Heart left ventricle (tissue), 16 donors: ENCODE measurements at regions not wholly inside any gene's neighbourhood (a gene's known extent, or its start where the extent isn't known, plus 50 kb on each side); places are given as distances from the start of the nearest gene placed in this dataset.

Experiments used
- ATAC-seq, 4 donors: fragments of 200-7000 bp; cut with Tn5 transposase; one replicate each; pipeline ENCODE4 v1.9.1; 2020 to 2022; ENCODE audit warnings: moderate library complexity in 4 of 4, mild to moderate bottlenecking in 3 of 4, moderate number of reproducible peaks in 1 of 4
- DNase-seq, 5 donors: peaks; one replicate each; pipeline ENCODE4 v3.0.0-alpha.2; 2020
- H3K27ac ChIP-seq, 12 donors: fragments of 200-600 bp; sonication (generic) in 4 of 12; one replicate each; pipeline versions ENCODE4 v1.5.0 to v1.8.0; 2016 to 2022; ENCODE audit warnings: mild to moderate bottlenecking in 2 of 12
- H3K27me3 ChIP-seq, 9 donors: fragments of 200-600 bp; sonication (generic) in 2 of 9; one replicate each; pipeline versions ENCODE4 v1.5.1 to v1.8.0; 2016 to 2022; ENCODE audit warnings: mild to moderate bottlenecking in 3 of 9
- H3K36me3 ChIP-seq, 9 donors: fragments of 200-600 bp; sonication (generic) in 2 of 9; one replicate each; pipeline versions ENCODE4 v1.5.0 to v1.8.0; 2018 to 2022; ENCODE audit warnings: mild to moderate bottlenecking in 2 of 9
- H3K4me1 ChIP-seq, 12 donors: fragments of 200-600 bp; sonication (generic) in 4 of 12; one replicate each; pipeline versions ENCODE4 v1.5.0 to v1.8.0; 2016 to 2022; ENCODE audit warnings: mild to moderate bottlenecking in 3 of 12
- H3K4me3 ChIP-seq, 12 donors: fragments of 200-600 bp; sonication (generic) in 4 of 12; one replicate each; pipeline versions ENCODE4 v1.5.0 to v1.8.0; 2017 to 2022; ENCODE audit warnings: mild to moderate bottlenecking in 9 of 12, moderate library complexity in 4 of 12
- H3K9me3 ChIP-seq, 12 donors: fragments of 200-600 bp; sonication (generic) in 4 of 12; one replicate each; pipeline versions ENCODE4 v1.5.0 to v1.8.0; 2016 to 2022; ENCODE audit warnings: mild to moderate bottlenecking in 1 of 12
- CTCF ChIP-seq, 12 donors: fragments of 200-600 bp; sonication (generic) in 4 of 12; IDR thresholded peaks; one replicate each; pipeline versions ENCODE4 v1.5.0 to v1.8.0; 2018 to 2022; ENCODE audit warnings: antibody characterized with exemption in 12 of 12, mild to moderate bottlenecking in 5 of 12
- POLR2A ChIP-seq, 2 donors: fragments of 450-650 bp; IDR thresholded peaks; one replicate each; pipeline ENCODE4 v1.6.1; 2017; ENCODE audit warnings: antibody characterized with exemption in 2 of 2, mild to moderate bottlenecking in 2 of 2, moderate library complexity in 2 of 2
- WGBS, 4 donors: extraction: QIAGEN DNeasy Blood & Tissue Kit in 2 of 4; methylation state at CpG; one replicate each; pipeline versions ENCODE4 v1.1.5 to v1.1.7; 2013 to 2018; 5-methylcytosine and 5-hydroxymethylcytosine counted together
- intact Hi-C, 10 donors: fragments of 100-400 bp; cut with DNase I; formaldehyde crosslinking; loops; one replicate each; pipeline versions ENCODE4 v1.11.1 to v1.14.2; 2022
- donor health status: ischemic (EF 13 %, LVEDD 7.1; RV severe dilation, severe dysfunction).
- donor health status: healthy with polysubstance abuse.
- donor health status: DM: no; HTN: yes; CAD: no.
- donor health status: DM: no; HTN: no; CAD: no.
- donor health status: ischemic (EF 25% LVEDD 6.9; RV normal size, moderate dysfunction).
- donor health status: ischemic (EF 25% LVEDD 5.7; RV mildly dilated, moderate dysfunction).
- donor health status: healthy.
- donor health status: DM: yes; HTN: yes; CAD: no.
- donor health status: ischemic (EF 35%, LVEDD 5.7; RV mildly dilated, moderate dysfunction).
- donor health status: nonischemic (EF 11% LVEDD 7.7; RV severe dilation, severe dysfunction).
- donor health status: DM: yes; HTN: yes; CAD: no.
- donor health status: PGD.
- donor health status: ischemic (EF 29% LVEDD 5.4; RV normal size, mild dysfunction).
- donor health status: nonischemic (EF 23%, LVEDD 6.1; RV moderate dilation, normal function).

DNA sequence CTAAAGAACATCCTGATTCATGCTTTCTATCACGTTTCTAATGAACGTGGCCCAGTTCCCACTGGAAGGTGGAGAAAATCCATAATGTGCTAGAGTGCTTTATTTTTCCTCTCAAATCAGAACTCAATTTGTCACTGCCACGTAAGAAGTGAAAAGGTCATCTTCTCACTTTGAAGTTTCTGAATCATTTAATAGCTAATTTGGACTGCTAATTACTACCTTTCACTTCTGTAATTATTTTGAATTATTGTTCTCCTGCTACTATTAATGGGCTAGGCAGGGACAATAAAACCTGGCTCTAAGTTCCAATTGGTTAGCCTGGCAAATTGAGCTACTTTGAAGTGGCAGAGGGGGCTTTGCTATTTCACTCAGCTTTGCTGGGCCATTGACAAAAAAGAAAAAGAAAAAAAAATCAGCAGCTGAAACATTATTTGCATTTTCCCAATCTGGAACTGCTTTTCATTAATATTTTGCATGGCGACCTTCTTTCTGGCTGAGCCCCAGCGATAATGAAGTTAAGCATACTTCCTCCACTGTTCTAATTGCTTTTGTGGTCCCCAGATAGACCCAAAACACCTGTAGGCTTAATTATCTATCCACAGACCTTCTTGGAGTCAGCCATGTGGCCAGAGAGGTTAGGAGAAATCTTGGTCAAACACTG, 264.2 kb downstream of the SEC23IP start:
- TF ChIP-seq CTCF (IDR thresholded peaks at IDR 0.05) (no peak), POLR2A (IDR thresholded peaks at IDR 0.05) (no peak)
- no peak for ATAC-seq
- WGBS, 4 donors: 65 to 79% (median 73%) methylated on average over 5 of the region's 5 CpGs
- Histone ChIP-seq H3K27ac (no peak overlapping the region), H3K36me3 (no peaks in the 10 kb centered on the region), H3K4me1 (no peaks in the 10 kb centered on the region), H3K4me3 (no peak overlapping the region), H3K27me3 (no peaks in the 10 kb centered on the region), H3K9me3 (peaks cover 0 to 7% (median 0%) of the 10 kb centered on the region in 12 donors)
- intact Hi-C loops: no loop called here
- DNase-seq: no peak

- WGBS, 4 donors: 25 to 50% (median 32%) methylated on average over 1 of the region's 1 CpG
- intact Hi-C loops: no loop called here
- TF ChIP-seq POLR2A (IDR thresholded peaks at IDR 0.05) (no peak), CTCF (IDR thresholded peaks at IDR 0.05) (no peak)
- Histone ChIP-seq H3K9me3 (peaks cover 0 to 4% (median 0%) of the 10 kb centered on the region in 12 donors), H3K4me3 (no peak overlapping the region), H3K4me1 (no peaks in the 10 kb centered on the region), H3K27ac (no peak overlapping the region), H3K36me3 (no peaks in the 10 kb centered on the region), H3K27me3 (no peaks in the 10 kb centered on the region)
- no peak for ATAC-seq
- DNase-seq: no peak
These were observed 268.6 kb downstream of the SEC23IP start for GRCh38 chr10:120161111-120161510.

GRCh38 chr10:120162471-120162870, 269.9 kb downstream of the SEC23IP start:
- WGBS, 4 donors: 80 to 89% (median 85%) methylated on average over 4 of the region's 4 CpGs
- Histone ChIP-seq H3K27me3 (no peaks in the 10 kb centered on the region), H3K9me3 (peaks cover 0 to 4% (median 0%) of the 10 kb centered on the region in 12 donors), H3K27ac (no peak overlapping the region), H3K4me1 (no peaks in the 10 kb centered on the region), H3K4me3 (no peak overlapping the region), H3K36me3 (no peaks in the 10 kb centered on the region)
- intact Hi-C loops: no loop called here
- TF ChIP-seq CTCF (IDR thresholded peaks at IDR 0.05): no peak
- no peak for TF ChIP-seq POLR2A (IDR thresholded peaks at IDR 0.05)
- DNase-seq (no peak), ATAC-seq (no peak)

- Histone ChIP-seq H3K36me3 (no peaks in the 10 kb centered on the region), H3K27me3 (no peaks in the 10 kb centered on the region), H3K27ac (no peak overlapping the region), H3K9me3 (no peaks in the 10 kb centered on the region), H3K4me1 (no peaks in the 10 kb centered on the region), H3K4me3 (no peak overlapping the region)
- 59 to 61% (median 60%) methylated on average over 4 of the region's 4 CpGs for WGBS, 4 donors
- TF ChIP-seq POLR2A (IDR thresholded peaks at IDR 0.05): no peak
- TF ChIP-seq CTCF (IDR thresholded peaks at IDR 0.05): no peak
- no peak for DNase-seq
- ATAC-seq: no peak
- intact Hi-C loops: no loop called here
These were observed 279.8 kb downstream of the SEC23IP start for GRCh38 chr10:120172356-120172755.
